GM19455 (cell line): ENCODE measurements at regions not wholly inside any gene's neighbourhood (a gene's known extent, or its start where the extent isn't known, plus 50 kb on each side); places are given as distances from the start of the nearest gene placed in this dataset.
"Not testable (repeated sequence)": the region's sequence is repeated elsewhere in the genome, so short reads cannot be mapped to it uniquely, and the experiment has no call there.

Experiments
- ATAC-seq: cut with Tn5 transposase; IDR thresholded peaks from one replicate; pipeline ENCODE4 v1.9.1; 2021; ENCODE audit not compliant: unreplicated experiment

- no peak for ATAC-seq
These were observed 399.5 kb upstream of the TNRC6C start for GRCh38 chr17:77558846-77559626.

- ATAC-seq, result no peak
These were observed 398.1 kb upstream of the TNRC6C start for GRCh38 chr17:77560381-77560780.

- no peak for ATAC-seq
These were observed 397.7 kb upstream of the TNRC6C start for GRCh38 chr17:77560841-77561240.

GRCh38 chr17:77562361-77562760 lies 396.1 kb upstream of the TNRC6C start:
- ATAC-seq, result not testable (repeated sequence)

GRCh38 chr17:77563439-77564102 lies 394.9 kb upstream of the TNRC6C start:
- ATAC-seq, result no peak

- ATAC-seq, result no peak
These were observed 394.1 kb upstream of the TNRC6C start for GRCh38 chr17:77564278-77564920.

GRCh38 chr17:77565166-77565565 lies 393.3 kb upstream of the TNRC6C start:
- no peak for ATAC-seq

GRCh38 chr17:77566151-77566550 lies 392.4 kb upstream of the TNRC6C start:
- no peak for ATAC-seq

GRCh38 chr17:77566566-77567138 lies 391.9 kb upstream of the TNRC6C start:
- ATAC-seq, result no peak

GRCh38 chr17:77568540-77568939 lies 390.0 kb upstream of the TNRC6C start:
- ATAC-seq, result no peak

GRCh38 chr17:77569846-77570564 lies 388.5 kb upstream of the TNRC6C start:
- no peak for ATAC-seq

- no peak for ATAC-seq
These were observed 388.0 kb upstream of the TNRC6C start for GRCh38 chr17:77570565-77570898.

GRCh38 chr17:77571155-77571981 lies 387.1 kb upstream of the TNRC6C start:
- no peak for ATAC-seq

- no peak for ATAC-seq
These were observed 386.4 kb upstream of the TNRC6C start for GRCh38 chr17:77572065-77572601.

GRCh38 chr17:77572851-77573250 lies 385.7 kb upstream of the TNRC6C start:
- no peak for ATAC-seq

GRCh38 chr17:77577491-77577890 lies 381.0 kb upstream of the TNRC6C start:
- ATAC-seq, result no peak

- no peak for ATAC-seq
These were observed 379.4 kb upstream of the TNRC6C start for GRCh38 chr17:77579131-77579530.

- ATAC-seq, result no peak
These were observed 378.8 kb upstream of the TNRC6C start for GRCh38 chr17:77579682-77580081.

- ATAC-seq, result no peak
These were observed 377.8 kb upstream of the TNRC6C start for GRCh38 chr17:77580531-77581270.
